ENCODE measurements at regions not wholly inside any gene's neighbourhood (a gene's known extent, or its start where the extent isn't known, plus 50 kb on each side); places are given as distances from the start of the nearest gene placed in this dataset.
A peak's percentile ranks its signal among the peaks of the same experiment; 100 is the strongest.

GRCh38 chr15:93176065-93176464 is 87.1 kb upstream of the RGMA start:
- TF ChIP-seq CTCF (IDR thresholded peaks at IDR 0.05; ENCODE audit: poor library complexity, severe bottlenecking), result no peak
- Histone ChIP-seq H3K4me1 (ENCODE audit: insufficient read depth, poor library complexity, severe bottlenecking) (peaks cover 16% of the 10 kb centered on the region), H3K27me3 (ENCODE audit: insufficient read depth, poor library complexity, severe bottlenecking) (no peaks in the 10 kb centered on the region), H3K27ac (ENCODE audit: poor library complexity, severe bottlenecking) (no peak overlapping the region), H3K9me3 (ENCODE audit: severe bottlenecking) (no peaks in the 10 kb centered on the region), H3K36me3 (ENCODE audit: low read depth) (no peaks in the 10 kb centered on the region), H3K4me3 (ENCODE audit: severe bottlenecking) (no peak overlapping the region)
- ATAC-seq (ENCODE audit: low read depth), result no peak
- no peak for DNase-seq (ENCODE audit: low spot score)

DNA sequence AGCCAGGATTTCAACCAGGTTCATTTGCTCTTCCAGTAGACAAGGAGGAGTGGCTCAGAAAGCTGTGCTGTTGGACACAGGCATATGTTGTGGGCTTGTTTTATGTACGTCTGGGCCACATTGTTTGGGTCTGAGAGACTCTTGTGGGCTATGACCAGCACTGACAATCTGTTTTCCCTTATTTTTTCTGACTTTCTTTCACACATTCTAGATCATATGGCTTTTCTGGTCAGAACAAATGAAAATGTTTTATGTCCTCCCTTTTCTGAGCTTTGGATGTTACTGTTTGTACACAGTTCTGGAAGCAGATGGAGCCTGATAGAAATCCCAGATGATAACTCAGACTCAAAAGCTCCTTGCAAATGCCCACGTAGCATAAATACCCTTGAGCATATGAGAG is 85.8 kb upstream of the RGMA start:
- ATAC-seq (ENCODE audit: low read depth) (no peak), DNase-seq (ENCODE audit: low spot score) (no peak)
- no peaks in the 10 kb centered on the region for H3K27me3 ChIP-seq (ENCODE audit: insufficient read depth, poor library complexity, severe bottlenecking)

GRCh38 chr15:93173369-93173768 is 84.4 kb upstream of the RGMA start:
- peak overlapping the region; percentile 77 for H3K27ac ChIP-seq (ENCODE audit: poor library complexity, severe bottlenecking)
- no peak for TF ChIP-seq CTCF (IDR thresholded peaks at IDR 0.05; ENCODE audit: poor library complexity, severe bottlenecking)
- H3K27me3 ChIP-seq (ENCODE audit: insufficient read depth, poor library complexity, severe bottlenecking), result no peaks in the 10 kb centered on the region
- H3K36me3 ChIP-seq (ENCODE audit: low read depth), result no peaks in the 10 kb centered on the region
- no peaks in the 10 kb centered on the region for H3K9me3 ChIP-seq (ENCODE audit: severe bottlenecking)
- DNase-seq (ENCODE audit: low spot score), result no peak
- no peak overlapping the region for H3K4me3 ChIP-seq (ENCODE audit: severe bottlenecking)
- peak; percentile 100 for ATAC-seq (ENCODE audit: low read depth)
- H3K4me1 ChIP-seq (ENCODE audit: insufficient read depth, poor library complexity, severe bottlenecking), result peaks cover 12% of the 10 kb centered on the region

More for the DNA sequence above, 85.8 kb upstream of the RGMA start:
- no peak for TF ChIP-seq CTCF (IDR thresholded peaks at IDR 0.05; ENCODE audit: poor library complexity, severe bottlenecking)
- Histone ChIP-seq H3K36me3 (ENCODE audit: low read depth) (no peaks in the 10 kb centered on the region), H3K4me3 (ENCODE audit: severe bottlenecking) (no peak overlapping the region), H3K27ac (ENCODE audit: poor library complexity, severe bottlenecking) (no peak overlapping the region), H3K4me1 (ENCODE audit: insufficient read depth, poor library complexity, severe bottlenecking) (peaks cover 16% of the 10 kb centered on the region), H3K9me3 (ENCODE audit: severe bottlenecking) (no peaks in the 10 kb centered on the region)

- peaks cover 12% of the 10 kb centered on the region for H3K4me1 ChIP-seq (ENCODE audit: insufficient read depth, poor library complexity, severe bottlenecking)
- H3K4me3 ChIP-seq (ENCODE audit: severe bottlenecking), result no peak overlapping the region
- no peaks in the 10 kb centered on the region for H3K27me3 ChIP-seq (ENCODE audit: insufficient read depth, poor library complexity, severe bottlenecking)
- H3K9me3 ChIP-seq (ENCODE audit: severe bottlenecking), result no peaks in the 10 kb centered on the region
- ATAC-seq (ENCODE audit: low read depth) (no peak), DNase-seq (ENCODE audit: low spot score) (no peak)
- TF ChIP-seq CTCF (IDR thresholded peaks at IDR 0.05; ENCODE audit: poor library complexity, severe bottlenecking), result no peak
- H3K27ac ChIP-seq (ENCODE audit: poor library complexity, severe bottlenecking), result no peak overlapping the region
- no peaks in the 10 kb centered on the region for H3K36me3 ChIP-seq (ENCODE audit: low read depth)
These were observed 82.5 kb upstream of the RGMA start for GRCh38 chr15:93171476-93171875.

GRCh38 chr15:93170329-93170728 is 81.3 kb upstream of the RGMA start:
- Histone ChIP-seq H3K27ac (ENCODE audit: poor library complexity, severe bottlenecking) (no peak overlapping the region), H3K4me1 (ENCODE audit: insufficient read depth, poor library complexity, severe bottlenecking) (peaks cover 12% of the 10 kb centered on the region), H3K27me3 (ENCODE audit: insufficient read depth, poor library complexity, severe bottlenecking) (no peaks in the 10 kb centered on the region), H3K9me3 (ENCODE audit: severe bottlenecking) (no peaks in the 10 kb centered on the region), H3K4me3 (ENCODE audit: severe bottlenecking) (no peak overlapping the region), H3K36me3 (ENCODE audit: low read depth) (no peaks in the 10 kb centered on the region)
- DNase-seq (ENCODE audit: low spot score), result no peak
- no peak for ATAC-seq (ENCODE audit: low read depth)
- TF ChIP-seq CTCF (IDR thresholded peaks at IDR 0.05; ENCODE audit: poor library complexity, severe bottlenecking), result no peak

Measured in RWPE2 (cell line).